ENCODE measurements at regions not wholly inside any gene's neighbourhood (a gene's known extent, or its start where the extent isn't known, plus 50 kb on each side); places are given as distances from the start of the nearest gene placed in this dataset.
"Not testable (repeated sequence)": the region's sequence is repeated elsewhere in the genome, so short reads cannot be mapped to it uniquely, and the experiment has no call there.

DNA sequence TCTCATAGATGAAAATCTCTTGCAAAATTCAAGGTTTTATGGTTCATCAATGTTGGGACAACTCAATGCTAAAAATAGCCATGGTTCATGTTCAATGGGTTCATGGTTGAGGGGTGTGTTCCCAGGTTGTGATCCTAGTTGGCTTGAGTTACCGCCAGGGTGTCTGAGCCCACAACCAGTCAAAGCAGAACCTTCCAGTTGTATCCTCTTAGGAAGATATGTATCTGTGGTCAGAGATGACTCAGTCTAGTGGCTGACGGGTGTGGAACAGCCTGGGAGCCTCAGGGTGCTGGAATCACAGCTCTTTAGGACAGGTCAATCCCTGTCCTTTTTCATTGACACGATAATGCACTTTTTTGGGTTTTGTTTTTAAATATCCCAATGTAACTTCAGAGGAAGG is 192.3 kb upstream of the NR3C2 start:
- no peaks in the 10 kb centered on the region for H3K4me1 ChIP-seq
- H3K27ac ChIP-seq: no peak overlapping the region
- H3K4me3 ChIP-seq: no peak overlapping the region
- peak; percentile 4 for DNase-seq
- H3K36me3 ChIP-seq: no peaks in the 10 kb centered on the region
- H3K9me3 ChIP-seq (replicated peaks): no peaks in the 10 kb centered on the region
- H3K27me3 ChIP-seq: no peaks in the 10 kb centered on the region

DNA sequence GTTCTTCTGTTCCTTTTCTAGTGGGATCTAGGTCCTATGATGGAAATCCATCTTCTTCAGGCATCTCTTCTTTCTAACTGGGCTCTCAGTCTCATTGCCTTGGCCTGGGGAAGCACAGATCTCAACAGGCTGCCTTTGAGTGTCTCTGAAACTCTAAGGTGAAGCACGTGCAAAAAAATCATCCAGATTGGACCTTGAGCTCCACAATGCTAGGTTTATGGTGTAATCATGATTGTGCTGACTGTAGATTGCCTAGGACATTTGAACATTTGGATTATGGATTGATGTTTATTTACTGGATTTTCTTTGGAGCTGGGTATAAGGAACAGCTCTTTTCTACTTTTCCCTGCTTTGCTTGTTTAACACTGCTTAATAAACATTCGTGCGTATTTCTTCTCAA is 191.5 kb upstream of the NR3C2 start:
- DNase-seq: no peak
- Histone ChIP-seq H3K4me3 (no peak overlapping the region), H3K9me3 (replicated peaks) (no peaks in the 10 kb centered on the region), H3K27ac (no peak overlapping the region), H3K4me1 (no peaks in the 10 kb centered on the region), H3K27me3 (no peaks in the 10 kb centered on the region), H3K36me3 (no peaks in the 10 kb centered on the region)

DNA sequence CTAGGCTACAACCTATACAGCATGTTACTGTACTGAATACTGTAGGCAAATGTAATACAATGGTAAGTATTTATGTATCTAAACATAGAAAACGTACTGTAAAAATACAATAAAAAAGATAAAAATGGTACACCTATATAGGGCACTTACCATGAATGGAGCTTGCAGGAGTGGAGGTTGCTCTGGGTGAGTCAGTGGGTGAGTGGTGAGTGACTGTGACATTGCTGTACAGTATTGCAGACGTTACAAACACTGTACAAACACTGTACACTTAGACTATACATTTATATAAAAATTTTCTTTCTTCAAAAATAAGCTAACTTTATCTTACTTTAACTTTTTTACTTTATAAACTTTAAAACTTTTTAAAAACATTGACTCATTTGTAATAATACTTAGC is 190.3 kb upstream of the NR3C2 start:
- Histone ChIP-seq H3K4me3 (no peak overlapping the region), H3K9me3 (replicated peaks) (no peaks in the 10 kb centered on the region), H3K27me3 (no peaks in the 10 kb centered on the region), H3K27ac (no peak overlapping the region), H3K36me3 (no peaks in the 10 kb centered on the region), H3K4me1 (no peaks in the 10 kb centered on the region)
- no peak for DNase-seq

DNA sequence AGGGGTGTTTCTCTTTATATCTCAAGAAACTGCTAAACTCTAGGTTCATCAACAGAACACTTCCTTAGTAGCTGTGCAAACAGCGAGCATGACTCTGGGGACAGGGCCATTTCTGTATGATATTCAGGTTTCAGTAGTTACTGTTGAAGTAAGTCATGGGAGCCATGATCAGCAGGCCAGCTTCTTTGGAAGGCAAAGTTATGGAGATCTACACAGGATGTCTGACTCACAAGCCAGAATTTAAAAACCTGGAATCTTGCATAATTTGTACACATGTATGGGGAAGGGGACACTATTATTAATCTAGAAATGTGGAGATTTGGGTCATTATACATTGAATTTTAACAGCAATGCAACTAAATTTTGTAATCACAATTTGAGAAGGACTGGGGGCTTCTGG is 187.8 kb upstream of the NR3C2 start:
- no peaks in the 10 kb centered on the region for H3K36me3 ChIP-seq

DNA sequence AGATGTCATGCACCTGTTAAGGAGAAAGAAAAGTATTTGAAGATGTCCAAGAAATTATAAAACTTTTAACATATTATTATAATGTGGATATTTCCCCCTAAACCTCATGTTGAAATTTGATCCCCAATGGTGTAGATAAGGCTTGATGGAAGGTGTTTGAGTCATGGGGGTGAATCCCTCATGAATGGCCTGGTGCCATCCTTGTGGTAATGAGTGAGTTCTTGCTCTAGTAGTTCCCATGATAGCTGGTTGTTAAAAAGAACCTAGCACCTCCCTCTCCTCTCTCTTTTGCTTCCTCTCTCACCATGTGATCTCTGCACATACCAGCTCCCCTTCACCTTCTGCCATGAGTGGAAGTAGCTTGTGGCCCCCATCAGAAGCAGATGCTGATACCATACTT is 176.6 kb upstream of the NR3C2 start:
- DNase-seq: no peak
- no peaks in the 10 kb centered on the region for H3K4me1 ChIP-seq

More for the DNA sequence above, 187.8 kb upstream of the NR3C2 start:
- H3K9me3 ChIP-seq (replicated peaks): no peaks in the 10 kb centered on the region
- H3K4me1 ChIP-seq: no peaks in the 10 kb centered on the region
- DNase-seq: no peak
- H3K27me3 ChIP-seq: no peaks in the 10 kb centered on the region
- no peak overlapping the region for H3K4me3 ChIP-seq
- H3K27ac ChIP-seq: no peak overlapping the region

DNA sequence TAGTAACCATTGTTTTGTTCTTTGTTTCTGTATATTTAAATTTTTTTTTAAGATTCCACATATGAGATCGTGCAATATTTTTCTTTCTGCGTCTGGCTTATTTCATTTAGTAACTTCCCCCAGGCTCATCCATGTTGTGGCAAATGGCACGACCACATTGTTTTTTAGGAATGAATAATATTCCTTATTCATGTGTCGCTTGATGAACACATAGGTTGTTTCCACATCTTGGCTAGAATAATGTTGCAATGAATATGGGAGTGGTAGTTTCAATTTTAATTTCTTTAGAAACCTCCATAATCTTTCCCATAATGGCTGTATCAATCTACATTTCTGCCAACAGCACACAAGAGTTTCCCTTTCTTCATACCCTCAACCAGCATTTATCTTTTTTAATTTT is 166.8 kb upstream of the NR3C2 start:
- H3K36me3 ChIP-seq: no peaks in the 10 kb centered on the region
- H3K4me3 ChIP-seq: no peak overlapping the region
- H3K9me3 ChIP-seq (replicated peaks): no peaks in the 10 kb centered on the region
- no peak overlapping the region for H3K27ac ChIP-seq
- H3K27me3 ChIP-seq: no peaks in the 10 kb centered on the region
- no peak for DNase-seq
- H3K4me1 ChIP-seq: no peaks in the 10 kb centered on the region

More for the DNA sequence above, 176.6 kb upstream of the NR3C2 start:
- Histone ChIP-seq H3K27me3 (no peaks in the 10 kb centered on the region), H3K36me3 (no peaks in the 10 kb centered on the region), H3K9me3 (replicated peaks) (no peaks in the 10 kb centered on the region), H3K4me3 (no peak overlapping the region), H3K27ac (no peak overlapping the region)

DNA sequence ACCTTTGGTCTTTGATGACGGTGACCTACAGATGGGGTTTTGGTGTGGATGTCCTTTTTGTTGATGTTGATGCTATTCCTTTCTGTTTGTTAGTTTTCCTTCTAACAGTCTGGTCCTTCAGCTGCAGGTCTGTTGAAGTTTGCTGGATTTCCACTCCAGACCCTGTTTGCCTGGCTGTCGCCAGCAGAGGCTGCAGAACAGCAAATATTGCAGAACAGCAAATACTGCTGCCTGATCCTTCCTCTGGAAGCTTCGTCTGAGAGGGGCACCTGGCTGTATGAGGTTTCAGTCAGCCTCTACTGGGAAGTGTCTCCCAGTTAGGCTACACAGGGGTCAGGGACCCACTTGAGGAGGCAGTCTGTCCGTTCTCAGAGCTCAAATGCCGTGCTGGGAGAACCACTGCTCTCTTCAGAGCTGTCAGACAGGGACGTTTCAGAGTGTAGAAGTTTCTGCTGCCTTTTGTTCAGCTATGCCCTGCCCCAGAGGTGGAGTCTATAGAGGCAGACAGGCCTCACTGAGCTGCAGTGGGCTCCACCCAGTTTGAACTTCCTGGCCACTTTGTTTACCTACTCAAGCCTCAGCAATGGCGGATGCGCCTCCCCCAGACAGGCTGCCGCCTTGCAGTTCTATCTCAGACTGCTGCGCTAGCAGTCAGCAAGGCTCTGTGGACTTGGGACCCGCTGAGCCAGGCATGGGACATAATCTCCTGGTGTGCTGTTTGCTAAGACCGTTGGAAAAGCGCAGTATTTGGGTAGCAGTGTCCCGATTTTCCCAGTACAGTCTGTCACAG is 156.4 kb upstream of the NR3C2 start:
- not testable (repeated sequence) for H3K4me3 ChIP-seq; H3K36me3 ChIP-seq; H3K27me3 ChIP-seq; H3K9me3 ChIP-seq (replicated peaks); DNase-seq; H3K4me1 ChIP-seq; H3K27ac ChIP-seq

DNA sequence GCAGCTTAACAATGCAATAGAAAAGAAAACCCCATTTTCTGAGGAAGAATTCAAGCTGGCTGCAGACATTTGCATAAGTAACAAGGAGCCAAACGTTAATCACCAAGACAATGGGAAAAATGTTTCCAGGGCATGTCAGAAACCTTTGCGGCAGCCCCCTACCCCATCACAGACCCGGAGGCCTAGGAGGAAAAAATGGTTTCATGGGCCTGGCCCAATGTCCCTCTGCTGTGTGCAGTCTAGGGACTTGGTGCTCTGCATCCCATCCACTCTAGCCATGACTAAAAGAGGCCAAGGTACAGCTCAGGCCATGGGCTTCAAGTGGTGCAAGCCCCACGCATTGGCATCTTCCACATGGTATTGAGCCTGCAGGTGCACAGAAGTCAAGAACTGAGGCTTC is 147.0 kb upstream of the NR3C2 start:
- DNase-seq: no peak

DNA sequence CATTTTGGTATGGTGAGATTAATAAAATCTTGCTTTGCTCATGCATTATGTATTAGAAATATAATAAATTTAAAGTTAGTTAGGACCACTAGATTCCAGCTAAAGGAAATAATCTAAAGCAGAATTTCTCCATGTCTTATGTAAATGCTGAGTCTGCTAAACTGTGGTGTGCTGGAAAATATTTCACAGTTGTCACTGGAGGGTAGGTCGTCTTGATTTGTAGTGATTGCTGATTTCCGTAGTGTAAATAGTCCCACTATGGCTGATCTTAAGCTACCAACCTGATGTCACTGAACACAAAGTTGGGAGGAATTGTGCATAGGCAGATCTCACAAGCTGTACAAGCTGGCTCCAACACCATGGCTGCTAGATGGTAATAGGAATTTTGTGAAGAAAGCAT is 133.4 kb upstream of the NR3C2 start:
- no peak for DNase-seq
- Histone ChIP-seq H3K36me3 (no peaks in the 10 kb centered on the region), H3K4me3 (no peak overlapping the region), H3K27me3 (no peaks in the 10 kb centered on the region), H3K4me1 (peaks cover 3% of the 10 kb centered on the region; the same call in 1 of the 2 replicates), H3K27ac (no peak overlapping the region), H3K9me3 (replicated peaks) (no peaks in the 10 kb centered on the region)

More for the DNA sequence above, 147.0 kb upstream of the NR3C2 start:
- Histone ChIP-seq H3K9me3 (replicated peaks) (no peaks in the 10 kb centered on the region), H3K27me3 (no peaks in the 10 kb centered on the region), H3K4me1 (no peaks in the 10 kb centered on the region), H3K27ac (no peak overlapping the region), H3K4me3 (no peak overlapping the region), H3K36me3 (no peaks in the 10 kb centered on the region)

DNA sequence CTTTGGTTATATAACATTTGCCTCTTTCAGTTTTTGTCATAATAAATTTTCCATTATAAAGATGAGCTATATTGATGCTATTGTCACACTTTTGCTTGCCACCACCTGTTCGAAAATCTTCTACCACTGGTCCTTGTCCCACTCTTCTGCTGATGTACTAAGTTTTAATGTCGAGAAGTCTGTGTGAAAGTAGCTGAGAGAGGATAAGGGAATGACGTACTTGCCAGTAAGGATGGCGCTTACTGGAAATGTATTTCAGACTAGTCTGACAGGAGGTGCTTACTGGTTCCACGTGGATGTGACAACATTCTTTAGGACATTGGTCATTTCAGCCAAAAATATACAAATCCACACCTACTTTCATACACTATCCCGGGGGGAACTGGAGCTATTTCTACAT is 132.7 kb upstream of the NR3C2 start:
- no peaks in the 10 kb centered on the region for H3K36me3 ChIP-seq
- peak overlapping the region; percentile 22 for H3K27ac ChIP-seq
- DNase-seq: no peak
- H3K27me3 ChIP-seq: no peaks in the 10 kb centered on the region
- H3K4me1 ChIP-seq: peaks cover 3% of the 10 kb centered on the region; the same call in 1 of the 2 replicates
- no peak overlapping the region for H3K4me3 ChIP-seq
- H3K9me3 ChIP-seq (replicated peaks): no peaks in the 10 kb centered on the region

DNA sequence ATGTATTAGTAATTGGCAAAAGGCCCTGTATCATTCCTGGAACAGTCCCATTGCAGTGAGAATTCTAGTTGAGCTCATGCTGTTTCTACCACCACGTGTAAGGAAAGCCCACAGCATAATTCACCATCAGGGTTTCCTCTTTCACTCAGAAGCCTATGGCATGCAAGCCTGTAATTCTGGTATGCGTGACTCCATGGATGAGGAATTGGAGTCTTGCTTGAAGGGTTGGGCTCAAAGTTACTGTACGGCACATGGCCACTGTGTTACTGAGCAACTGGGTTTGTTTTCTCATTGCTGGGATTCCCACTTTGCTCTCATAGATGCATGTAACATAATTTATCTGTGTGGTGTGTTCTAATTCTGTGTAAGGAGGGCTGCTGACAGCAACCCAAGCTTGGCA is 132.3 kb upstream of the NR3C2 start:
- H3K4me3 ChIP-seq: no peak overlapping the region

DNA sequence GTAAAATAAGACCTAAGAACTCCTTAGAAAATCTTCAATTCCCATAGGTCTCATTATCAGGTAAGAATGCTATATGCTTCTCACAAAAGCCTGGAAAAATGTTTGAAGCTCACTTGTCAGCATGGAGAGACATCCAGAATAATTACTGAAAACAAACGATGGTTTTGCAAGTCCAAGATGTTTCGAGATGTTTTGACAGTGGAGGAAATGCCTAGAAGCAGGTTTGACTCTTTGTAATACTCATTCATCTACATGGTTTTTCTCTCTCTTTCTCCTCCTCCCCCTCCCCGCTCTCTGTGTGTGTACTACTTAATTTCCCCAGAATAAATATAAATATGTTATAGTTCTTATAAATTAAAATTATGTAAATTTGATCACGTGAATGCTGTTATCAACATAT is 131.9 kb upstream of the NR3C2 start:
- H3K9me3 ChIP-seq (replicated peaks): no peaks in the 10 kb centered on the region
- H3K4me1 ChIP-seq: peaks cover 3% of the 10 kb centered on the region; the same call in 1 of the 2 replicates
- no peak overlapping the region for H3K4me3 ChIP-seq
- no peaks in the 10 kb centered on the region for H3K36me3 ChIP-seq
- H3K27ac ChIP-seq: peak overlapping the region; percentile 22
- no peak for DNase-seq
- no peaks in the 10 kb centered on the region for H3K27me3 ChIP-seq

More for the DNA sequence above, 132.3 kb upstream of the NR3C2 start:
- Histone ChIP-seq H3K27me3 (no peaks in the 10 kb centered on the region), H3K36me3 (no peaks in the 10 kb centered on the region), H3K27ac (peak overlapping the region; percentile 22), H3K9me3 (replicated peaks) (no peaks in the 10 kb centered on the region), H3K4me1 (peaks cover 3% of the 10 kb centered on the region; the same call in 1 of the 2 replicates)
- DNase-seq: peak; percentile 39 to 52

DNA sequence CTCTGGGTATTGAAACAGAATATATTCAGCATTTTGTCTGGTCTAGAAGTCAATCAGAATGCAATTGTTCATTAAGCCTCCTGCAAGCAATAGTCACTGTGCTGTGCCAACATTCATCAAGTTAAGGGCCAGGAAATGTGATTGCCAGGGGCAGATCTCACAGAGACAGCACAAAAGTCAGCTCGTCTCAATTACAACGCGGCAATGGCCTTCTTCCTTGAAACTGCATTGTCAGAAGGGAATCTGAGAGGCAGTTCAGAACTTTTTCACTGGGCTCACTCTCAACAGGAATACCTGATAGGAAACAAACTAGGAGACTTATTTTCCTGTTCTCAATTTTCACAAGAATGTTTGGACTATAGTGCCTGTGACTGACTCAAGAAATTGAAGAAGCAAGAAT is 131.1 kb upstream of the NR3C2 start:
- H3K4me1 ChIP-seq: peaks cover 3% of the 10 kb centered on the region; the same call in 1 of the 2 replicates
- H3K27me3 ChIP-seq: no peaks in the 10 kb centered on the region
- H3K4me3 ChIP-seq: no peak overlapping the region
- DNase-seq: no peak
- no peaks in the 10 kb centered on the region for H3K9me3 ChIP-seq (replicated peaks)
- H3K36me3 ChIP-seq: no peaks in the 10 kb centered on the region
- H3K27ac ChIP-seq: no peak overlapping the region

DNA sequence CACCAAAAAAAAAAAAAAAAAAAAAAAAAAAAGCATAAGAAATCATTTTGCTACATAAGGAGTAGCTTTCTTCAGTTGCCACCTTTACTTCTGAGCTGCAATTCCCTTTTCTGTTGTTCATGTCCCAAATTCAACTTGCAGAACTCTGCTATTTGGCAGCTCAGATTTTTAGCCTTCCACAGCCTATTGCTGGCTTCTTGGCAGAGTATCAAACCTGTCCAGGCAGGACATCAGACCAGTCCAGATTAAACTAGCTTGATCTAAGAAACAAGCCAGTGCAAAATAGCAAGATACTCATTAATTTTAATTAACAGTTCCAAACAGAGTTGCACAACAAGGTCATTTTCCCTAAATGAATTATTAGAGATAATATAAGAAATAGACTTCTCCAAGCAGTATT is 123.6 kb upstream of the NR3C2 start:
- H3K27me3 ChIP-seq: no peaks in the 10 kb centered on the region
- H3K27ac ChIP-seq: no peak overlapping the region

DNA sequence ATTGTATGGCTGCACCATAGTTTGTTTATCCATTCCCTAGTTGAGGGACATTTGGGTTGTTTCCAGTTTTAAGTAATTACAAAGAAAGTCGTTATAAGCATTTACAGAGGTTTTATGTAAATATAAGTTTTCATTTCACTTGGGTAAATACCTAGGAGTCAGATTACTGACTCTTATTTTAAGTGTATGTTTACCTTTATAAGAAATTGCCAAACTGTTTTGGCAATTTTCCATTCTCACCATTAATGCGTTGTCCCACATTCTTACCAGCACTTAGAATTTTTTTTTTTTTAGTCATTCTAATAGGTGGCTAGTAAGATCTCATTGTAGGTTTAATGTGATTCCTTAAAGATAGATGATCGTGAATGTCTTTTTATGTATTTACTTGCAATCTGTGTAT is 121.5 kb upstream of the NR3C2 start:
- Histone ChIP-seq H3K36me3 (no peaks in the 10 kb centered on the region), H3K27ac (no peak overlapping the region), H3K9me3 (replicated peaks) (no peaks in the 10 kb centered on the region), H3K4me1 (no peaks in the 10 kb centered on the region), H3K27me3 (no peaks in the 10 kb centered on the region), H3K4me3 (no peak overlapping the region)
- no peak for DNase-seq

More for the DNA sequence above, 123.6 kb upstream of the NR3C2 start:
- no peaks in the 10 kb centered on the region for H3K9me3 ChIP-seq (replicated peaks)
- no peak for DNase-seq
- no peak overlapping the region for H3K4me3 ChIP-seq
- H3K4me1 ChIP-seq: no peaks in the 10 kb centered on the region
- no peaks in the 10 kb centered on the region for H3K36me3 ChIP-seq

DNA sequence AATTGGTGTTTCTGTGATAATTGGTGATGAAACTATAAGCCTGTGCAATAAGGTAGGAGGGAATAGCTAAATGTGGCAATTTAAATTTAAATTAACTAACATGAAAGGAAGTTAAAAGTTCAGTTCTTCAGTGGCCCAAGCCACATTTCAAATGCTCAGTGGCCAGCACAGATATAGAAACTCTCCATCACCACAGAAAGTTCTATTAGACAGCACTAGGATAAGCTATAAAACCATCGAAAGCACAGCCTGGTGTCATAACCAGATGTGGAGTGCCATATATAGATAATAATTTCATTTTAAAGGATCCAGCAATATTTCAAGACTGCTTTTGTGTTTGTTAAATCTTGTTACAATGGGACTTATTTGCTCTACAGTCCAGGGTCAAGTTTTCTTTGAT is 119.3 kb upstream of the NR3C2 start:
- H3K4me3 ChIP-seq: no peak overlapping the region
- no peaks in the 10 kb centered on the region for H3K4me1 ChIP-seq
- H3K9me3 ChIP-seq (replicated peaks): no peaks in the 10 kb centered on the region
- DNase-seq: no peak
- H3K36me3 ChIP-seq: no peaks in the 10 kb centered on the region
- H3K27me3 ChIP-seq: no peaks in the 10 kb centered on the region
- no peak overlapping the region for H3K27ac ChIP-seq
